Left ventricle myocardium inferior (tissue), 1 donor: ENCODE measurements at regions not wholly inside any gene's neighbourhood (a gene's known extent, or its start where the extent isn't known, plus 50 kb on each side); places are given as distances from the start of the nearest gene placed in this dataset.

Experiments
- DNase-seq: peaks from one replicate; pipeline ENCODE4 v3.0.0-alpha.2; 2020
- H3K27ac ChIP-seq: fragments of 200-600 bp; replicated peaks from 2 replicates; pipeline ENCODE4 v1.8.0; 2021
- H3K27me3 ChIP-seq: fragments of 200-600 bp; 2 replicates; pipeline ENCODE4 v1.8.0; 2021; ENCODE audit warnings: low read depth
- H3K36me3 ChIP-seq: fragments of 200-600 bp; 2 replicates; pipeline ENCODE4 v1.8.0; 2021
- H3K4me1 ChIP-seq: fragments of 200-600 bp; 2 replicates; pipeline ENCODE4 v1.8.0; 2021
- H3K4me3 ChIP-seq: fragments of 200-600 bp; 2 replicates; pipeline ENCODE4 v1.8.0; 2021; ENCODE audit warnings: mild to moderate bottlenecking, moderate library complexity
- H3K9me3 ChIP-seq: fragments of 200-600 bp; replicated peaks from 2 replicates; pipeline ENCODE4 v1.8.0; 2021
- intact Hi-C: fragments of 100-400 bp; cut with micrococcal nuclease; formaldehyde crosslinking; loops from one replicate; pipeline ENCODE4 v1.11.0; 2022
- TF ChIP-seq, protein P1 (sequence below): fragments of 200-600 bp; IDR thresholded peaks from 2 replicates; pipeline ENCODE4 v1.8.0; 2021; ENCODE audit warnings: antibody characterized with exemption, mild to moderate bottlenecking, borderline replicate concordance
- donor health status: DM: no; HTN: yes; CAD: no; lungs with severe emphysema.

DNA sequence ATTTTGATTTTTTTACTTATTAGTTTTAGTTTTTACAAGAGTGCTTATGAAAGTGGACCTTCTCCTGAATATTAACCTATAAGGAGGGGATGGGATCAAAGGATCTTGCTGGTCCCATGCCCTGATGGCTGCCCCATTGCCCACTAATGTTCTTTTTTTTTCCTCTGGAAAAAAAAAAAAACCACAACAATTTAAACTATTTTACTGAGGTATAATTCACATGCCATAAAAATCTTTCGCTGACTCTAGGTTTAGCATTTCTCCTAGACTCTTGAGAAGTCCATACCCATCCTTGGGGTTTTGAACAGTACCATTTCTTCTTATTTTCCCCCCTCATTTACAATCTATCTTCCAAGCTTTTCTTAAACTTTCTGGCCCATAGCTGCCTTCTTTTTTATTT is 481.8 kb downstream of the TFEC start:
- Histone ChIP-seq H3K27me3 (no peaks in the 10 kb centered on the region), H3K9me3 (no peaks in the 10 kb centered on the region), H3K4me3 (no peak overlapping the region), H3K36me3 (no peaks in the 10 kb centered on the region), H3K4me1 (peaks cover 7% of the 10 kb centered on the region), H3K27ac (no peak overlapping the region)
- no peak for DNase-seq
- TF ChIP-seq, protein P1, sequence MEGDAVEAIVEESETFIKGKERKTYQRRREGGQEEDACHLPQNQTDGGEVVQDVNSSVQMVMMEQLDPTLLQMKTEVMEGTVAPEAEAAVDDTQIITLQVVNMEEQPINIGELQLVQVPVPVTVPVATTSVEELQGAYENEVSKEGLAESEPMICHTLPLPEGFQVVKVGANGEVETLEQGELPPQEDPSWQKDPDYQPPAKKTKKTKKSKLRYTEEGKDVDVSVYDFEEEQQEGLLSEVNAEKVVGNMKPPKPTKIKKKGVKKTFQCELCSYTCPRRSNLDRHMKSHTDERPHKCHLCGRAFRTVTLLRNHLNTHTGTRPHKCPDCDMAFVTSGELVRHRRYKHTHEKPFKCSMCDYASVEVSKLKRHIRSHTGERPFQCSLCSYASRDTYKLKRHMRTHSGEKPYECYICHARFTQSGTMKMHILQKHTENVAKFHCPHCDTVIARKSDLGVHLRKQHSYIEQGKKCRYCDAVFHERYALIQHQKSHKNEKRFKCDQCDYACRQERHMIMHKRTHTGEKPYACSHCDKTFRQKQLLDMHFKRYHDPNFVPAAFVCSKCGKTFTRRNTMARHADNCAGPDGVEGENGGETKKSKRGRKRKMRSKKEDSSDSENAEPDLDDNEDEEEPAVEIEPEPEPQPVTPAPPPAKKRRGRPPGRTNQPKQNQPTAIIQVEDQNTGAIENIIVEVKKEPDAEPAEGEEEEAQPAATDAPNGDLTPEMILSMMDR, result no peak
- intact Hi-C loops, result no loop called here

- Histone ChIP-seq H3K27me3 (no peaks in the 10 kb centered on the region), H3K36me3 (no peaks in the 10 kb centered on the region), H3K4me3 (no peak overlapping the region), H3K4me1 (peaks cover 7% of the 10 kb centered on the region), H3K27ac (no peak overlapping the region), H3K9me3 (no peaks in the 10 kb centered on the region)
- intact Hi-C loops, result no loop called here
- no peak for DNase-seq
- TF ChIP-seq, protein P1, result no peak
Measured at GRCh38 chr7:115546790-115547189, 483.8 kb downstream of the TFEC start.

- no peaks in the 10 kb centered on the region for H3K36me3 ChIP-seq
- TF ChIP-seq, protein P1, result no peak
- no peaks in the 10 kb centered on the region for H3K4me1 ChIP-seq
- H3K27me3 ChIP-seq, result no peaks in the 10 kb centered on the region
- intact Hi-C loops, result no loop called here
- no peak for DNase-seq
- H3K4me3 ChIP-seq, result no peak overlapping the region
- H3K9me3 ChIP-seq, result no peaks in the 10 kb centered on the region
- H3K27ac ChIP-seq, result no peak overlapping the region
Measured at GRCh38 chr7:115533785-115534184, 496.8 kb downstream of the TFEC start.

DNA sequence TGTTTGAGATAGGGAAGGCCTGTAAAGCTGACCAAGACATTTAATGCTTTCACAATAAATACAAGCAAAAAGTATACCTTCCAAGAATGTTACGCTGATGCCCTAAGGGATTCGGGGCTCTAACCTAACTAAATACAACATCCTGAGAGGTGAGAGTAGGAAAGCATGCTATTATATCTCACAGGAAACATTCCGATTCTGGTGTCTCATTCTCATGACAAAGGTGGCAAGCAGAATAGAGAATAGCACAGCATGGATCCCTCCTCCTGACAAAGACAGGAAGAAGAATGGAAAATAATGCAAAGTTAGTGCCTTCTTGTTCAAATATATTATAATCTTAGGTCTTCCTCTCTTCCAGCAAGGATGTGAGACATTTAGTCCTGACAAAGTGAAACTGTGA is 504.3 kb downstream of the TFEC start:
- TF ChIP-seq, protein P1, result no peak
- Histone ChIP-seq H3K9me3 (peaks cover 11% of the 10 kb centered on the region), H3K27me3 (no peaks in the 10 kb centered on the region), H3K4me1 (no peaks in the 10 kb centered on the region), H3K4me3 (no peak overlapping the region), H3K27ac (no peak overlapping the region), H3K36me3 (no peaks in the 10 kb centered on the region)
- intact Hi-C loops, result no loop called here
- DNase-seq, result no peak

- H3K36me3 ChIP-seq, result no peaks in the 10 kb centered on the region
- intact Hi-C loops, result no loop called here
- H3K27me3 ChIP-seq, result no peaks in the 10 kb centered on the region
- H3K9me3 ChIP-seq, result peaks cover 11% of the 10 kb centered on the region
- H3K4me3 ChIP-seq, result no peak overlapping the region
- no peak for DNase-seq
- H3K27ac ChIP-seq, result no peak overlapping the region
- TF ChIP-seq, protein P1, result no peak
- no peaks in the 10 kb centered on the region for H3K4me1 ChIP-seq
Measured at GRCh38 chr7:115522174-115522573, 508.4 kb downstream of the TFEC start.

DNA sequence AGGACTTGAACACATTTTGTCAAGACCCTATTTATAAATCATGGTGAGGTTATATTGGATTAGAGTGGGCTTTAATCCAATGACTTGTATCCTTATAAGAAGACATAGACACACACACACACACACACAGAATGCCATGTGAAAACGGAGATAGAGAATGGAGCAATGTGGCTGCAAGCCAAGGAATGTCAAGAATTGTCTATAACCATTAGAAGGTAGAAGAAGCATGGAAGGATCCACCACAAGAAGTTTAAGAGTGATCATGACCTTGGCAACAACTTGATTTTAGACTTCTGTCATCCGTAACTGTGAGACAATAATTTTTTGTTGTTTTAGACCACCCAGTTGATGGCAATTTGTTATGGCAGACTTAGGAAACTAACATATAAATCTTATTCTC is 514.2 kb downstream of the TFEC start:
- DNase-seq, result no peak
- intact Hi-C loops, result no loop called here
- Histone ChIP-seq H3K4me3 (no peak overlapping the region), H3K27ac (no peak overlapping the region), H3K9me3 (no peaks in the 10 kb centered on the region), H3K27me3 (no peaks in the 10 kb centered on the region), H3K4me1 (no peaks in the 10 kb centered on the region), H3K36me3 (no peaks in the 10 kb centered on the region)
- TF ChIP-seq, protein P1, result no peak
